Hindlimb muscle (tissue), 1 donor: ENCODE measurements at regions not wholly inside any gene's neighbourhood (a gene's known extent, or its start where the extent isn't known, plus 50 kb on each side); places are given as distances from the start of the nearest gene placed in this dataset.

Experiments used
- DNase-seq: peaks from one replicate; pipeline ENCODE4 v3.0.0-alpha.2; 2013

DNA sequence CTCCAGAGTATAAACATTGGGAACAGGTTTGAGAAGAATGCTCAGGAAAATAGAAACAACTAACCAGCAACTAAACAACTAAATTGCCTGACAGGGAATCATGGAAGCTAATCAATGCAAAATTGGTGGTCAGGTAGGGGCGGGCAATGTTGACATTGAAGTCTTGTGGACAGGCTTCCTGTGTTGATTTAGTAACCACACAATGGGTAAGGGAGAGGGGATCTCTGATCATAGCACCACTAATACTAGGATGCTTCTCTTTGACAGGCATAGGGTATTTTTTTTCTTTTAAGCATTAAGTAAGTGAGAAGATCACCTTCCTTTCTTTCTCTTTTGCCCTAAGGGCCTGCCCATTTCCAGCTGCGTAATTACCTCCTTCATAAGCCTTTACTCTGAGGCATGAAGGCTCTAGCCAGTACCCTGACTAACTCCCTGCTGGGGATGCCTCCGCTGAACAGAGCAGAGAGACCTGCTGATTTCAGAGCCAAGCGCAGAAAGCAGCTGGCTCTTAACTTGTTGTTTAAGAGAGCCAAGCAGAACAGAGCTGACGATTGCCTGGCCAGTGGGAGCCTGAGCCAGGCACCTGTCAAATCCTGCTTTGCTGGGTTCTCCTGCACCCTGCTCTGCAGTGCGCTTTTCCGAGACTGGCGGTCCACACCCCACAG lies 118.7 kb downstream of the BMP2 start:
- DNase-seq, result peak; percentile 37

- DNase-seq, result no peak
Measured at GRCh38 chr20:6887966-6888365, 120.5 kb downstream of the BMP2 start.

- no peak for DNase-seq
Measured at GRCh38 chr20:6888736-6889395, 121.4 kb downstream of the BMP2 start.

DNA sequence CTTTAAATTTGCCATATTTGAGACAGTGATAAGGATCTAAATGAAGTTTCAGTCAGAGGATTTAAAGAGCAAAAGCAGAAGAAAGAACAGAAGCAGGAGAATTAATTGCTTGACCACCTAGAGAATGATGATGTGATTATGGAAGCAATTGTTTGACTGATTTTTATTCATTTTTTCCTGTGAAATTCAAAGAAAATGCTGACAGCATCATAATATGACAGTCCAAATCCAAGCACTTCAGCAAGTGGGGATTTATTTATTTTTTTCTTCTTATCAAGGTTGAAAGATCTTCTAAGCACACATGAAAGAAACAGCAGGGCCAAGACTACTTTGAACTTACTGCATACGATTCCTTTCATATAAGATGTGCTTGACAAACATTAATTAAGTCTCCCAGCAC lies 125.2 kb downstream of the BMP2 start:
- DNase-seq, result no peak

GRCh38 chr20:6898928-6899327 lies 131.4 kb downstream of the BMP2 start:
- no peak for DNase-seq

DNA sequence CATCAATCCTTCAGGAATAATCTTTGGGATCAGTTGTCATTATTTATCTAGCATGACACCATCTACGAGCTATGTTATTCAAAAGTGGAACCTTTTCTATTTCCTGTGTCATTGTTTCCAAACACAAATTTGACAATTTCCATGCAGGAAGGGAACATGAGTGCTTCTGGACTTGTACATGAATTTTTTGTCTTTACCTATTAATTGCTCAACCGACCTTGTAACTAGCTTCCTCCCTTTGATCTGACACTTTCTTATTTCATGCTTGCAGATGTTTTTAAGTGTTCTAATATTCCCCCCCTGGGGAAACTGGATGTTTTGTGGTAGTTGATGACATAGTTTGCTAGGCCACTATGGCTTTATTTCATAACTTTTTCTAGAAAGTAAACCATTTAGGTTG lies 139.4 kb downstream of the BMP2 start:
- no peak for DNase-seq

DNA sequence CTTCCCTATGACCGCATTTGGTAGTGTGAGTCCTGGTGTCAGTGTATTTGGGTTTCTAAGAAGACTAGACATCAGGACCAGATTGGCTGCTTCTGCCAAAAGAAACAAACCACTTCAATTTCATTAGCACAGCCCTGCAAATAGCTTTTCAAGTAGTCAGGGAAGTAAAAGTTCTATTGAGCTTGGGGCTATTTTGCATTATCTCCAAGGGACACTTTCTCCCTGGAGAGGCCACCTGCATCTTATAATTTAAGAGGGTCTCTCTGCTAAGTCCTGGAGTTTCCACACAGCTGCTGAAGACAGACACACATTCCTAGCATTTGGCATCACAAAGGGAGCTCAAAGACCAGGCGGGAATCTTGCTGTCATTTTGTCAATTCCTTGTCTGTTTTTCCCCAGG lies 141.2 kb downstream of the BMP2 start:
- DNase-seq, result no peak

DNA sequence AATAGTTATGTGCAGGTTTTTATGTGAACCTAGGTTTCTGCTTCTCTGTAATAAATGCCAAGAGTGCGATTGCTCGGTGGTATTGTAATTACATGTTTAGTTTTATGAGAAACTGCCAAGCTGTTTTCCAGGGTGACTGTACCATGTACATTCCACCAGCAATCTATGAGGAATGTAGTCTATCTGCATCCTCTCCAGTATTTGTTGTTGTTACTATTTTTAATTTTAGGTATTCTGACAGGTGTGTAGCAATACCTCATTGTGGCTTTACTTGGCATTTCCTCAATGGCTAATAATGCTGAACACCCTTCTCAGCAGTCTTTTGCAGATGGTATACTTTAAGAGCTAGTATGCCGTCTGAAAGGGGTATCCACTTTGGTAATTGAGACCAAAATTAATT lies 142.1 kb downstream of the BMP2 start:
- DNase-seq, result no peak

DNA sequence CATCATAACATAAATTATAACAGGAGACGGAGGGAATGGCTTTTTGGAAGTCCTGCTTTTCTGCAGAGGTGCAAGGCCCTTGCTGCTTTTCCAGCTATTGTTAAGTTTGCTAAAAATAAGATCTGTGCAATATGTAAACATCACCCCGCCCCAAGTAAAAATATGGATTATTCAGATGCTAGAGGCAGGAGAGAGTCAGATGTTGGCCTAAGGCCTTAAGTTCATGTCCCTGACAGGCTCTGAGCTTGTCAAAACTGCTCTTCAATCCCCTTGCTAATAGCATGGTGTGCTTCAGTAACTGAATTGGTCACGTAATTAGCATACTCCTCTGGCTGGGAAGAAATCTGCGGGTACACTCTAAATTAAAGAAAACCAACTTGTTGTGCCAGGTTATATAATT lies 147.5 kb downstream of the BMP2 start:
- DNase-seq, result no peak

DNA sequence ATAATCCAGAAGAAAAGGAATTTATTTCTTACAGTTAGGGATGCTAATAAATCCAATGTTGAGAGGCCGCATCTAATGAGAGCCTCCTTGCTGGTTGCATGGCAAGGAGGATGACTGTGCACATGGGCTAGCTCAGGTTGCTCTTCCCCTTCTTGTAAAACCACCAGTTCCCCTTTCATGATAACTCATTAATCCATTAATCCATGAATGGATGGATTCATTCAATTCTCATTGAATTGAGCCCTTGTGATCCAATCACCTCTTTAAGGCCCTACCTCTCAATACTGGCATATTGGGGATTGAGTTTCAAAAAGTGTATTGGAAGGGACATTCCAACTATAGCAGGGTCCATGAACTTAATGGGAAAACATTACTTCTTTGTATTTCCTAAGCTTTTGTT lies 149.5 kb downstream of the BMP2 start:
- DNase-seq, result no peak

DNA sequence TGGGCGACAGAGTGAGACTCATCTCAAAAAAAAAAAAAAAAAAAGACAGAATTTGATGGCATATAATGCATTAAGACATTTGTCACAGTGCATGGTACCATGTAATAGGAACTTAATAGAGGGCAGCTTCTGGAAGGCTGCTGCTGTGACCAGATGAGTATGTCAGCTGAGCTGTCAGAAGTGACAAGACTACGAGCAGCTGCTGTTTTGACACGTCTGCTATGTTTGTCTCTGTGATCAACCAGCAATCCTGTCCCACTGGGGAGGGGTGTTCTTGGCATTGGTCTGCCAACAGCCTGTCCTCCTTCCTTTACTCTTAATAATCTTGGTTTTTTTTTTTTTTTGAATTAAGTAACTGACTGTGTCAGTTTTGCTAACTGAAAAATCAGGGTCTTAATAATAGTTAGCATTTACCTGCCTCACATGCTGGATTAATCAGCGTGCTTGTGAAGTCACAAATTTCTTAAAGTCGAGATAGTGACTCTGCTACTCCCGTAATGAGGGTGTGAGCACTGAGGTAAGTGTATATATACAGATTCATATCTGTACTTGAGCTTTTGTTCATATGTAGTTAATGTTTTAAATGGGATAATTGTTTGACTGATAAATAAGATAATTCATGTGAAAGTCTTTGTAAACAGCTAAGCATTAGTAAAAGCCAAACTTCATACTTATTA lies 152.4 kb downstream of the BMP2 start:
- DNase-seq, result no peak

DNA sequence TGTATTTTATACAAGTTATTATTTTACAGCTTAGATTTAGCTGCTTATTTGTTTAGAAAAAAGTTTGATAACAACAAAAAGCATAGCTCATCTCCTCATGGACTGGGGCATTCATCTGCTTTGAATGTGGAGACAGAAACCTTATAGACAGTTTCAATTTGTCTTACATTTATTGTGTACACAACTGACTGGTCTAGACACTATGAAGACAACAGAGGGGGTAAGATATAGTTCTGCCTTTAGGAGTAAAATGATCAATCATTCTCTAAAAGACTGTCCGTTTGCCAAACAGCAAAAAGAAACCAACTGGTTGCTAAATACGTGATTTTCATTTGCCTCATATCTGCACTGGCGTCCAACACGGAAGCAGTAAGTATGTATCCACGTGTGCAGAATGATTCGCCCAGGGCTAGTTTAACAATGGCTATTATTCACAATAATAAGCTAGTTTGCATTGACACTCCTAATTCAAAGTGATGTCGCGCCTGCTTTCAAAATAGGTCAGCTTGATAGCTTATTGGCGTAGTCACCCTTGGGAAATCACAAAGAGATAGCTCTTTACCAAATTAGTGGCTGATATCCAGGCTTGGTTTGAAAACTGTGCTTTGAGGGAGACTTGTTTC lies 153.6 kb downstream of the BMP2 start:
- no peak for DNase-seq

- no peak for DNase-seq
Measured at GRCh38 chr20:6921717-6922386, 154.4 kb downstream of the BMP2 start.

DNA sequence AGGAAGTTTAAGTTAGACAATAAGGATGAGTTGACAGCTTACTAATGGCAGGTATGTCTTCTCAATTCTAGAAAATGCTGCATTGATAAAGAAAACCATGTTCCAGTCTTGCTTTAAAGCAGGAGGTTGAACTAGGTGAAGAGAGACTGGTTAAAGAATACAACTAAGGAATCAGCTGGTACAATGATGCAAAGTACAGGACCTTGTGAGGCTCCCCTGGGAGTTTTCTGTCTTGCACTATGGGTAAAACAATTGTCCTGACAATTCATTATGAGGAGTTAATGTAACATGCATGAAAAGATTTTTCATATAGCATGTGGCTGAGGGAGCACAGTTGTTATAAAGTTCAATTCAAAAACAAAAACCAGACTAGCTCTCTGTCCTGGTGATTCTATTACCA lies 157.2 kb downstream of the BMP2 start:
- no peak for DNase-seq

DNA sequence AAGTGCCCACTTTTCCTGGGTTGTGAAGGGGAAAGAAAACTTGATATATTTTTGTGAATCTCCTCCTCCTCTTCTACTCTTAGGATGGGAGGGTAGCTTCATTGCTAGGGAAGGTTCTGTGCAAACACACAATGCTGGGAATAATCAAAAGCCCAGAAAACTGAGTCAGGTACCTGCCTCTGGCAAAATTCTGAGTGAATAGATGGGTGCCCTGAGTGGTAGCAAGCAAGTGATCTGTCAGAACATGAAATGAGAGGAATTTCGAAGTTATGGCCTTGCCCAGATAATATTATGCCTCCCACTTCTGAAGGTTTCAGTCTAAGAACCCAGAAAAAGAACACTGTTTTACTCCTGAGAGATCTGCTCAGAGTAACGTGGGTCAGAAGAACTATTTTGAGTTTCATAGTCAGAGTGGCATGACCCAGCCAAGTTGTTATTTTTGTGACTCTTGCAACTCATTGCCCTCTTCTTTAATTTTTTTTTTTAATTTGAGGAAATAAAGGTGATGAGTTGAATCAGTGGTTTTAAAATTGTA lies 158.3 kb downstream of the BMP2 start:
- no peak for DNase-seq

DNA sequence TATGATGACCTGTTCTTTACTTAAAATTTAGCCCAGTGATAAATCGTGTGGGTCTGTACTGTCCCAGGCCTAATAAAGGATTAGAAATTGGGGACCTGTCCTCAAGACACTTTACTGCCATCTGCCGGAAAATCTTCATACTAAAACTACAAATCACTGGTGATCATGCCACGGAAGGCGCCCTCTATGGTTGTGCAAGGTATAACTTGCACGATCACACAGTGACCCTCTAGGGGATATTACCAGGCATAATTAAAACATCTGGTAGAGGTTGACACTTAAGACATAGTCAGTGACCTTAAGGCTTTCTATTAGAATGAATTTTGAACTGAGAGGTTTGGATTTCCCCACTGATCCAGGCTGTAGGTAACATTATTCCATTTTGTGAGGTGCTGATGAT lies 172.6 kb downstream of the BMP2 start:
- no peak for DNase-seq

DNA sequence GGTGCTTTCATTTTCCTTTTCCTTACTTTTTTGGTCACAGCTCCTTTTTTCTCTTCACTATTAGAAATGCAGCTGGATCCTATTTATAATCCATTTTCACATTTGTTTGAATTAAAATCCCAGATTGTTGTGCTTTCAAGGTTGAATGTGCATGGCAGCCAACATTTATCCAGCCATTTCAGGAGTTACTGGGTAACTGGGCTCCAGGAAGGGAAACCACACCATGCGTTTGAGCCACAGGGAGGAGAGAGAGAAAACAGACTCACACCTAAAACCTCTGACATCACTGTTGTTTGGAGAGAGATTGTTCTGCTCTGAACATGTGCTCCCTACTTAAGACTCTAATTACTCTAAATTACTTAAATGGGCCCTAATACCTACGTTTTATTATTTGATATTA lies 173.4 kb downstream of the BMP2 start:
- peak; percentile 31 for DNase-seq

DNA sequence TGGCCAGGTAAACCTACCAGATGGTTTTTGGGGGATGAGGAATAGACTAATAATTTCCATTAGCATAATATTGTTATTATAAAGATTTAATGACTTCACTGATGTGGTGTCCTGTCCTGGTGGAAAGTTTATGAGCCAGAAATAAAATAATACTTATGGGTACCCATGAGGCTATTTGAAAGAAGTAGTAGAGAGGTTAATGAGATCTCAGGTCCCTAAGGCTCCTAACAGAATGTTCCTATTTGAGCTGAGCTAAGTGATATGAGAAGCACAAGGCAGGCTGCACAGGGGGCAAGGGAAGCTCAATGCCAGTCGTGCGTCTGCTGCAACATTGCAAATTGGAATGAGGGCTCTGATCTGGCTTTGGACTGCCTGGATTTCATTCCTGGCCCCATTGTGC lies 174.1 kb downstream of the BMP2 start:
- no peak for DNase-seq

GRCh38 chr20:6942266-6942665 lies 174.8 kb downstream of the BMP2 start:
- no peak for DNase-seq

DNA sequence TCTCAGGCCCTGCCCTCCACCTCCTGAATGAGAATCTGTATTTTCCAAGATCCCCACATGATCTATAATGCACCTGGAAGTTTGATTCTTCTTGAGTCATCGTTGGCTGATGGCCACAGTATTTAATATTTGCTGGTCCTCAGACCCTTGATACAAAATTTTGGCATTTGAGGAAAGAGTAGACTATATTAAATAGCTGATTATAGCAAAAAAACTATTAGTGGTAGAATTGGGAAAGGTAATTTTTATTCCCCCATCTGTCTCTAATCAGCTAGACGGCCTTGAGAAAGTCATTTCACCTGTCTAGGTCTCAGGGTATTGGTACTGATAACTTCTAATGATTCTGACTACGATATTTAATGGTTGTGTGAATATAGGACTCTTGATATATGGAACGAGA lies 176.8 kb downstream of the BMP2 start:
- no peak for DNase-seq

GRCh38 chr20:6953611-6954010 lies 186.1 kb downstream of the BMP2 start:
- no peak for DNase-seq

- no peak for DNase-seq
Measured at GRCh38 chr20:6954219-6954618, 186.7 kb downstream of the BMP2 start.

- no peak for DNase-seq
Measured at GRCh38 chr20:6956056-6956455, 188.6 kb downstream of the BMP2 start.
